Mesenchymal stem cell (in vitro differentiated cells and primary cell): ENCODE measurements at regions not wholly inside any gene's neighbourhood (a gene's known extent, or its start where the extent isn't known, plus 50 kb on each side); places are given as distances from the start of the nearest gene placed in this dataset.

Experiments
- DNase-seq: peaks from one replicate; pipeline ENCODE4 v3.0.0-alpha.2; 2013
- H2AFZ ChIP-seq: one replicate; pipeline ENCODE4 v1.6.1; 2013; ENCODE audit warnings: low read depth, mild to moderate bottlenecking, control low read depth, inconsistent platforms, low read length, moderate library complexity
- H2AK5ac ChIP-seq: 2 replicates; pipeline ENCODE4 v1.6.1; 2013; ENCODE audit warnings: low read length, moderate library complexity, mild to moderate bottlenecking, inconsistent platforms; ENCODE audit not compliant: severe bottlenecking
- H2BK120ac ChIP-seq: one replicate; pipeline ENCODE4 v1.6.1; 2013; ENCODE audit warnings: low read depth, mild to moderate bottlenecking, inconsistent platforms, low read length, moderate library complexity
- H2BK12ac ChIP-seq, 2 experiments: one replicate each; pipeline ENCODE4 v1.6.1; 2013; ENCODE audit warnings: inconsistent platforms in 2 of 2, low read length in 2 of 2, mild to moderate bottlenecking in 2 of 2, moderate library complexity in 2 of 2, control low read depth in 1 of 2
- H2BK15ac ChIP-seq: one replicate; pipeline ENCODE4 v1.6.1; 2013; ENCODE audit warnings: mild to moderate bottlenecking, low read depth, inconsistent platforms; ENCODE audit not compliant: poor library complexity, severe bottlenecking
- H2BK5ac ChIP-seq: 2 replicates; pipeline ENCODE4 v1.6.1; 2013; ENCODE audit warnings: low read depth, mild to moderate bottlenecking, low read length, control low read depth, inconsistent platforms; ENCODE audit not compliant: poor library complexity, severe bottlenecking
- H3K14ac ChIP-seq, 2 experiments: one replicate each; pipeline ENCODE4 v1.6.1; 2013; ENCODE audit warnings: inconsistent platforms in 2 of 2, low read length in 2 of 2, control low read depth in 1 of 2, mild to moderate bottlenecking in 1 of 2, moderate library complexity in 1 of 2
- H3K18ac ChIP-seq, 2 experiments: one replicate each; pipeline ENCODE4 v1.6.1; 2013; ENCODE audit warnings: inconsistent platforms in 2 of 2, low read length in 2 of 2, control low read depth in 1 of 2, low read depth in 1 of 2, mild to moderate bottlenecking in 1 of 2
- H3K23ac ChIP-seq, 2 experiments: one replicate each; pipeline ENCODE4 v1.6.1; 2013; ENCODE audit warnings: inconsistent platforms in 2 of 2, low read length in 2 of 2, mild to moderate bottlenecking in 2 of 2, moderate library complexity in 2 of 2, control low read depth in 1 of 2
- H3K27ac ChIP-seq: 2 replicates; pipeline ENCODE4 v1.5.1; 2013; ENCODE audit warnings: mild to moderate bottlenecking, moderate library complexity, low read length, control low read depth, inconsistent platforms; ENCODE audit not compliant: poor library complexity, severe bottlenecking
- H3K27me3 ChIP-seq, 2 experiments: 2 replicates each; pipeline versions ENCODE4 v1.6.1 to v1.7.0; 2013; ENCODE audit warnings: low read length in 2 of 2, mild to moderate bottlenecking in 2 of 2, moderate library complexity in 2 of 2, control low read depth in 1 of 2, inconsistent platforms in 1 of 2; ENCODE audit not compliant: control insufficient read depth in 1 of 2, insufficient read depth in 1 of 2
- H3K36me3 ChIP-seq, 2 experiments: 2 replicates each; pipeline versions ENCODE4 v1.6.1 to v1.7.0; 2013; ENCODE audit warnings: low read length in 2 of 2, control low read depth in 1 of 2, inconsistent platforms in 1 of 2, low read depth in 1 of 2, mild to moderate bottlenecking in 1 of 2; ENCODE audit not compliant: insufficient read depth in 2 of 2, control insufficient read depth in 1 of 2
- H3K4ac ChIP-seq, 2 experiments: one replicate each; pipeline ENCODE4 v1.6.1; 2013; ENCODE audit warnings: inconsistent platforms in 2 of 2, low read length in 2 of 2, mild to moderate bottlenecking in 2 of 2, moderate library complexity in 2 of 2, control low read depth in 1 of 2, low read depth in 1 of 2
- H3K4me1 ChIP-seq: 2 replicates; pipeline ENCODE4 v1.6.1; 2013; ENCODE audit warnings: low read depth, low read length, control low read depth; ENCODE audit not compliant: control insufficient read depth, insufficient read depth
- H3K4me2 ChIP-seq: 2 replicates; pipeline ENCODE4 v1.6.1; 2013; ENCODE audit warnings: low read length, mild to moderate bottlenecking, inconsistent platforms; ENCODE audit not compliant: poor library complexity, severe bottlenecking
- H3K4me3 ChIP-seq, 2 experiments: 2 replicates each; pipeline versions ENCODE4 v1.5.1 to v1.7.0; 2013; ENCODE audit warnings: low read length in 2 of 2, mild to moderate bottlenecking in 2 of 2, control low read depth in 1 of 2, low read depth in 1 of 2; ENCODE audit not compliant: insufficient read depth in 1 of 2
- H3K79me1 ChIP-seq: replicated peaks from 2 replicates; pipeline ENCODE4 v1.6.1; 2013; ENCODE audit warnings: mild to moderate bottlenecking, control low read depth, low read length, inconsistent platforms; ENCODE audit not compliant: poor library complexity, severe bottlenecking
- H3K9ac ChIP-seq: 2 replicates; pipeline ENCODE4 v1.7.0; 2013; ENCODE audit warnings: mild to moderate bottlenecking, low read length, moderate library complexity
- H3K9me3 ChIP-seq: 2 replicates; pipeline ENCODE4 v1.7.0; 2013; ENCODE audit warnings: mild to moderate bottlenecking, low read length; ENCODE audit not compliant: control insufficient read depth
- H4K8ac ChIP-seq: one replicate; pipeline ENCODE4 v1.6.1; 2013; ENCODE audit warnings: inconsistent platforms, mild to moderate bottlenecking, low read length, moderate library complexity
- H4K91ac ChIP-seq: one replicate; pipeline ENCODE4 v1.6.1; 2013; ENCODE audit warnings: mild to moderate bottlenecking, low read length, inconsistent platforms
- WGBS: methylation state at CpG from one replicate; pipeline ENCODE4 v1.1.7; 2013; ENCODE audit warnings: mixed read lengths; 5-methylcytosine and 5-hydroxymethylcytosine counted together

DNA sequence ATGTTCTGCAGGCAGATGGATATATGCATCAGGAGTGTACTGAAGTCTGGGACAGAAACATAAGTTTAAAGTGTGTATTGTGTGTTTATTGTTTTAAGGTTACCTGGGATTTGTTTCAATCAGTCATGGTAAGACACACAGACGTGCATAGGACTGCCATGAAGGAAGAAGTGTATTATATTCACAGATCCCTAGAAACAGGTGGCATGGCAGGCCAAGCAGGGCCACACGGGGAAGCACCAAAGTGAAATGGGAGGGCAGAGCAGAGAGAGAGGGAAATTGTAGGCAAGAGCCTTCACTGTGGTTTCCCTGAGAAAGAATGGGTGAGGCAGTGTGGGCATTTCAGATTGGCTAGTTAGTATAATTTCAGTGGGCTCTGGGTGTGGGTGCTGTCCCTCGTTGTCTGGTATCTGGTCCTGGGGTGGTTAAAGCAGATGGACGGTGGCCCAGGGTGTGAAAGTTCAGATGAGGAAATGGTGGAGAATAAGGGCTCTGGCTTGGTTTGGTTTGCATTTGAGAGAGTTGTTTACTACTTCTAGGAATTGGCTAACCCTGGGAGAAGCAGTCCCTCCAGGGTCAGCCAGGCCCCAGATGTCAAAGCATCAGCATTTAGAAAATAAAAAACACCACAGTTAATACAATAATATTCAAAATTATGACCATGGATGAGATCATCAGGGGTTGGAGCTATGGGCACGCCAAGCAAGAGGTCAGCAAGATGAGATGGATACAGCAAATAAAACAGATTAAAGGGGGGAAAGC lies 160.0 kb downstream of the LRRC30 start:
- no peak overlapping the region for H3K23ac ChIP-seq
- H3K9ac ChIP-seq: no peak overlapping the region
- no peaks in the 10 kb centered on the region for H3K9me3 ChIP-seq
- H3K36me3 ChIP-seq: no peaks in the 10 kb centered on the region
- H4K91ac ChIP-seq: no peak overlapping the region
- H3K27ac ChIP-seq: no peak overlapping the region
- no peak overlapping the region for H3K4ac ChIP-seq
- H3K27me3 ChIP-seq: peaks cover 5 to 8% of the 10 kb centered on the region in 2 experiments
- H2BK12ac ChIP-seq: no peak overlapping the region
- H2AK5ac ChIP-seq: no peak overlapping the region
- H4K8ac ChIP-seq: no peak overlapping the region
- no peak overlapping the region for H2BK15ac ChIP-seq
- no peaks in the 10 kb centered on the region for H3K4me1 ChIP-seq
- H3K14ac ChIP-seq: no peak overlapping the region
- no peak overlapping the region for H3K4me2 ChIP-seq
- no peak overlapping the region for H3K4me3 ChIP-seq
- H2AFZ ChIP-seq: no peak overlapping the region
- no peak for DNase-seq
- no peak overlapping the region for H2BK120ac ChIP-seq
- 62% methylated on average over 5 of the region's 5 CpGs for WGBS
- H2BK5ac ChIP-seq: no peak overlapping the region
- H3K79me1 ChIP-seq: no peaks in the 10 kb centered on the region
- H3K18ac ChIP-seq: no peak overlapping the region

DNA sequence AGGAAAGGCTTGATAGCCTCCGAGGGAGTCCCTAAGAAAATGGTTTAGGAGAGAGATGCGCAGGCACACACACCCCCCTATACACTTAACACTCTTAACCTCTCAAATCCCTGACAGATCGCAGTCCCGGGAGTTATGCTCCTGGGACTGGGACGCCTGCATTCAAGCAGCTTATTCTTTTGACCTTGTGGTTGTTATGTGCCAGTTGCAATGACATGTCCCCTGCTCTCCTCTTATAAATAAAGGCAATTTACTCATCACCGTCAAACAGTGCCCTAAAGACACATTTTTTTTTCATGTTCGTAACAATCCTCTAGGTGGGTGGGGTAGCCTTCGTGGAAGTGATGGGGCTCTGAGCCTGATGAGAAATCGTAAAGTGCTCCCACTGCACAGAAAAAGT lies 162.2 kb downstream of the LRRC30 start:
- H2AFZ ChIP-seq: no peak overlapping the region
- no peak overlapping the region for H3K23ac ChIP-seq
- H3K9me3 ChIP-seq: no peaks in the 10 kb centered on the region
- H3K27ac ChIP-seq: no peak overlapping the region
- no peaks in the 10 kb centered on the region for H3K36me3 ChIP-seq
- H2AK5ac ChIP-seq: no peak overlapping the region
- no peak overlapping the region for H2BK12ac ChIP-seq
- H3K4me3 ChIP-seq: no peak overlapping the region
- no peak overlapping the region for H4K8ac ChIP-seq
- H3K9ac ChIP-seq: no peak overlapping the region
- H3K4me2 ChIP-seq: no peak overlapping the region
- peaks cover 0 to 8% of the 10 kb centered on the region in 2 experiments for H3K27me3 ChIP-seq
- H3K4me1 ChIP-seq: no peaks in the 10 kb centered on the region
- H3K79me1 ChIP-seq: no peaks in the 10 kb centered on the region
- H3K4ac ChIP-seq: no peak overlapping the region
- H3K14ac ChIP-seq: no peak overlapping the region
- H2BK15ac ChIP-seq: no peak overlapping the region
- 82% methylated on average over 8 of the region's 9 CpGs for WGBS
- DNase-seq: no peak
- H2BK120ac ChIP-seq: no peak overlapping the region
- no peak overlapping the region for H2BK5ac ChIP-seq
- no peak overlapping the region for H4K91ac ChIP-seq
- H3K18ac ChIP-seq: no peak overlapping the region

DNA sequence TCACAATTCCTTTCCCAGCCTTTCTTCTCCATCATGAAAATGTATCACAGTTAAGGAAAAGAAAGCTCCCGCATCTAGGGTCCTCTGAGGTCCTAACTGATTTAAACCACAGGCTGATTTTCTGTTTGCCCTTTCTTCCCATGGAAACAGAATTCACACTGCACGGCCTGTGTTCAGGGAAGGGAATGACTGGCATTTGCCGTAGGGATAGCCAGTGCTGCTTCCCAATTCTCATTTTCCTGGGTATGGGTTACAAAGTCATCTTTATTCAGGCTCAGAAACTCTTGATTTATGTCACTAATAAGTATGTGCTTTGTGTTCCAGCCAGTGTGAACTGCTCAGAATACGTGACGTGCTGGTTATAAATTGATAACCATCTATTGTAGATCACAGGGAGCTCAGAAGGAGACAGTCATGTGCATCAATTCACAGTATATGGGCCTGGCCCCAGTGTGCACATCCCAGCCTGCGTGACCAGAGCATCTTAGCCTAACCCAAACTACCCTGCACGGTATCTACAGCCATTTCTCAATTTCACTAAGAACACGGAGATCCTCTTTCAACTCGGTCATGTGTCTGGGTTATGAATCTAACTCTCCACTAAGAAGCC lies 163.3 kb downstream of the LRRC30 start:
- H3K27me3 ChIP-seq: peaks cover 0 to 8% of the 10 kb centered on the region in 2 experiments
- WGBS: 80% methylated on average over 9 of the region's 9 CpGs
- DNase-seq: no peak

DNA sequence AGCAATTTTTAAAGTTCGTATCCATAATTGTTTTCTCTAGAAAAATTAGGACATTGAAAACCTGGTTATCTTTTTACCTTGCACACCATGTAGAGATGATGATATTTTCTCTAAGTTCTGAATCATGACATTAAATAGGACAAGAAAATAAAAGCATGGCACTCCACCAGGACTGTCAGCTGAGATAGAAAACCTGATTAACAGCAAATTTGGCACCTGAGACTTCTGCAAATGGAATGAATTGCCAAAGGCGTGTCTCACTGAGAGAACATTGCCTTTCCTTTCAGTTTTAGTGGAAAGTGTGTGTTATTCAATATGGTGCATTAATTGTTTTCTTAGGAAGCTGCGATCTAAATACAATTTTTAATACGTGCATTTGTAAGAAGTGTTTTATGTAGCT lies 164.7 kb downstream of the LRRC30 start:
- Histone ChIP-seq H2BK120ac (no peak overlapping the region), H2BK15ac (no peak overlapping the region), H4K91ac (no peak overlapping the region), H3K18ac (no peak overlapping the region), H3K27me3 (peaks cover 0 to 6% of the 10 kb centered on the region in 2 experiments), H3K79me1 (no peaks in the 10 kb centered on the region), H3K4me1 (no peaks in the 10 kb centered on the region), H3K4me2 (no peak overlapping the region), H3K23ac (no peak overlapping the region), H2BK5ac (no peak overlapping the region), H2AFZ (no peak overlapping the region), H2AK5ac (no peak overlapping the region), H3K9ac (no peak overlapping the region), H4K8ac (no peak overlapping the region), H3K14ac (no peak overlapping the region), H3K36me3 (no peaks in the 10 kb centered on the region), H3K4me3 (no peak overlapping the region), H2BK12ac (no peak overlapping the region), H3K27ac (no peak overlapping the region), H3K4ac (no peak overlapping the region), H3K9me3 (no peaks in the 10 kb centered on the region)
- DNase-seq: no peak
- 56% methylated on average over 1 of the region's 4 CpGs for WGBS

More for the DNA sequence above, 163.3 kb downstream of the LRRC30 start:
- H2BK15ac ChIP-seq: no peak overlapping the region
- no peaks in the 10 kb centered on the region for H3K9me3 ChIP-seq
- H2AK5ac ChIP-seq: no peak overlapping the region
- H4K91ac ChIP-seq: no peak overlapping the region
- H3K4me3 ChIP-seq: no peak overlapping the region
- no peak overlapping the region for H3K4me2 ChIP-seq
- H2BK120ac ChIP-seq: no peak overlapping the region
- H3K4me1 ChIP-seq: no peaks in the 10 kb centered on the region
- H3K14ac ChIP-seq: no peak overlapping the region
- H3K18ac ChIP-seq: no peak overlapping the region
- H4K8ac ChIP-seq: no peak overlapping the region
- no peaks in the 10 kb centered on the region for H3K36me3 ChIP-seq
- H3K23ac ChIP-seq: no peak overlapping the region
- H3K79me1 ChIP-seq: no peaks in the 10 kb centered on the region
- no peak overlapping the region for H2BK5ac ChIP-seq
- no peak overlapping the region for H2AFZ ChIP-seq
- no peak overlapping the region for H3K4ac ChIP-seq
- no peak overlapping the region for H3K27ac ChIP-seq
- no peak overlapping the region for H2BK12ac ChIP-seq
- H3K9ac ChIP-seq: no peak overlapping the region
